OCI-LY7 (cell line): ENCODE measurements at regions not wholly inside any gene's neighbourhood (a gene's known extent, or its start where the extent isn't known, plus 50 kb on each side); places are given as distances from the start of the nearest gene placed in this dataset.

Experiments used
- BruUV-seq: library from RNA; stranded (reverse); fragments of 400-500 nt; replicated peaks from 2 replicates; lab custom pipeline; 2021; lab: Mats Ljungman, UMichigan
- CTCF ChIA-PET: fragments of 300-600 bp; sonication (Branson Sonifier 250); formaldehyde crosslinking; loops from one replicate; lab custom pipeline; 2022; ENCODE audit warnings: antibody characterized with exemption; ENCODE audit not compliant: unreplicated experiment; lab: Charles Lee
- POLR2A ChIA-PET: fragments of 300-600 bp; sonication (Branson Sonifier 250); formaldehyde crosslinking; loops from one replicate; lab custom pipeline; 2022; ENCODE audit warnings: antibody characterized with exemption; lab: Charles Lee
- DNase-seq: peaks from one replicate; pipeline ENCODE4 v3.0.0-alpha.2; 2015; ENCODE audit warnings: low spot score
- H2AFZ ChIP-seq: fragments of 200-600 bp; sonication (generic), shearing (Covaris generic); 2 replicates; pipeline ENCODE4 v1.6.1; 2014; ENCODE audit warnings: mild to moderate bottlenecking, antibody characterized with exemption, low read length, moderate library complexity
- H3K27ac ChIP-seq: fragments of 200-600 bp; sonication (generic); 2 replicates; pipeline ENCODE4 v1.5.1; 2014; ENCODE audit warnings: mixed run types, low read depth, mild to moderate bottlenecking, moderate library complexity, low read length, inconsistent platforms; ENCODE audit not compliant: poor library complexity, severe bottlenecking
- H3K36me3 ChIP-seq: fragments of 200-600 bp; sonication (generic); 2 replicates; pipeline ENCODE4 v1.6.1; 2014; ENCODE audit warnings: mild to moderate bottlenecking, antibody characterized with exemption, low read length, moderate library complexity, mixed read lengths; ENCODE audit not compliant: insufficient read depth
- H3K4me1 ChIP-seq: fragments of 200-600 bp; sonication (generic); 2 replicates; pipeline ENCODE4 v1.5.1; 2014; ENCODE audit warnings: mild to moderate bottlenecking, low read length; ENCODE audit not compliant: insufficient read depth, poor library complexity, severe bottlenecking
- H3K4me2 ChIP-seq: fragments of 200-600 bp; sonication (generic); 2 replicates; pipeline ENCODE4 v1.6.1; 2014; ENCODE audit warnings: mild to moderate bottlenecking, low read length
- H3K4me3 ChIP-seq: fragments of 200-600 bp; sonication (generic); 2 replicates; pipeline ENCODE4 v1.5.1; 2014; ENCODE audit warnings: mild to moderate bottlenecking, low read depth, low read length; ENCODE audit not compliant: poor library complexity, severe bottlenecking
- H3K79me2 ChIP-seq: fragments of 200-600 bp; sonication (generic); 2 replicates; pipeline ENCODE4 v1.6.1; 2016; ENCODE audit warnings: low read depth, mild to moderate bottlenecking, low read length, moderate library complexity, mixed read lengths; ENCODE audit not compliant: insufficient read depth
- H3K9me2 ChIP-seq: fragments of 200-600 bp; sonication (generic); 2 replicates; pipeline ENCODE4 v1.6.1; 2016; ENCODE audit warnings: mild to moderate bottlenecking, low read length, mixed read lengths; ENCODE audit not compliant: insufficient read depth
- H3K9me3 ChIP-seq: fragments of 200-600 bp; sonication (generic); 2 replicates; pipeline ENCODE4 v1.6.1; 2014; ENCODE audit warnings: mild to moderate bottlenecking, mixed run types, low read length, mixed read lengths
- H4K20me1 ChIP-seq: fragments of 200-600 bp; sonication (generic); 2 replicates; pipeline ENCODE4 v1.6.1; 2014; ENCODE audit warnings: mild to moderate bottlenecking, antibody characterized with exemption, low read length, moderate library complexity, mixed read lengths; ENCODE audit not compliant: insufficient read depth
- EZH2phosphoT487 ChIP-seq: fragments of 200-600 bp; sonication (generic); IDR thresholded peaks from 2 replicates; pipeline ENCODE4 v1.6.1; 2018; ENCODE audit warnings: low read depth, borderline replicate concordance, mild to moderate bottlenecking, mixed run types, antibody characterized with exemption, low read length, moderate library complexity, mixed read lengths
- intact Hi-C: fragments of 100-400 bp; cut with micrococcal nuclease; formaldehyde crosslinking; loops from one replicate; pipeline ENCODE4 v1.10.0; 2022; ENCODE audit not compliant: unreplicated experiment
- TF ChIP-seq, protein P1 (sequence below): fragments of 200-600 bp; sonication (generic); conservative IDR thresholded peaks from 2 replicates; pipeline ENCODE4 v1.5.1; 2014; ENCODE audit warnings: mild to moderate bottlenecking, antibody characterized with exemption, low read length, moderate library complexity, mixed read lengths

DNA sequence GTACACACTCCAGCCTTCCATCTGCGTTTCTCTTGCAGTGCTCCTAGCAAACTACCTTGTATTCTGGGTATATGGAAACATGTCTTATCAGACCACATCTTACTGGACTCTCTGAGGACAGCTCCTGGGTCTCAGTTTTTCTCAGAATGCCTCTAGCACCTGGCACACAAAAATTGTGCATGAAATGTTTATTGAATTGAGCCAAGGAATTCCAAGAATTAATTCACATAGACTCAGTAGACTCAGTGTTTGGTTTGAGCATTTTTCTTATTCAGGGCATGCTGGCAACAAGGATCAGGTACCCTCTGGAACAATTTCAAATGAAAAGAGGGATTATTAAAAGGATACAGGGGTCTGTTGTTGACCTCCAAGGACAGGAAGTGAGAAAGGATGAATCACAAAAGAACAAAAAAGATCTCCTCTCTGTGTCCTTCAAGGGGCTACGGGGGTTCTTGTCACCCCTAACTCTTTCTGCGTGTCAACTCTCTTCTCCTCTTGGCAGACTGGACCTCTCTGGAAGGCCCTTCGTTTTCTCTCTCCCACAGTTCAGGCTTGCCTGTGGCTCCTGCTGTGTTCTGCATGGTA, 270.0 kb upstream of the HES1 start:
- ChIA-PET CTCF (no interaction called here), POLR2A (interaction anchor here (0.7 to 1.1 kb wide), 2 partner anchors 24 to 40 kb away, joined by 3 read pairs; no protein-coding TSS in a partner anchor)
- Histone ChIP-seq H2AFZ (peak overlapping the region; percentile 29; the same call in 1 of the 2 replicates), H3K79me2 (no peaks in the 10 kb centered on the region), H3K36me3 (no peaks in the 10 kb centered on the region), H3K4me1 (peaks cover 63% of the 10 kb centered on the region), H3K9me2 (no peaks in the 10 kb centered on the region), H4K20me1 (no peaks in the 10 kb centered on the region), H3K4me3 (no peak overlapping the region), H3K4me2 (peak overlapping the region; percentile 90), H3K9me3 (no peaks in the 10 kb centered on the region), H3K27ac (no peak overlapping the region)
- no peak for DNase-seq
- TF ChIP-seq, protein P1, sequence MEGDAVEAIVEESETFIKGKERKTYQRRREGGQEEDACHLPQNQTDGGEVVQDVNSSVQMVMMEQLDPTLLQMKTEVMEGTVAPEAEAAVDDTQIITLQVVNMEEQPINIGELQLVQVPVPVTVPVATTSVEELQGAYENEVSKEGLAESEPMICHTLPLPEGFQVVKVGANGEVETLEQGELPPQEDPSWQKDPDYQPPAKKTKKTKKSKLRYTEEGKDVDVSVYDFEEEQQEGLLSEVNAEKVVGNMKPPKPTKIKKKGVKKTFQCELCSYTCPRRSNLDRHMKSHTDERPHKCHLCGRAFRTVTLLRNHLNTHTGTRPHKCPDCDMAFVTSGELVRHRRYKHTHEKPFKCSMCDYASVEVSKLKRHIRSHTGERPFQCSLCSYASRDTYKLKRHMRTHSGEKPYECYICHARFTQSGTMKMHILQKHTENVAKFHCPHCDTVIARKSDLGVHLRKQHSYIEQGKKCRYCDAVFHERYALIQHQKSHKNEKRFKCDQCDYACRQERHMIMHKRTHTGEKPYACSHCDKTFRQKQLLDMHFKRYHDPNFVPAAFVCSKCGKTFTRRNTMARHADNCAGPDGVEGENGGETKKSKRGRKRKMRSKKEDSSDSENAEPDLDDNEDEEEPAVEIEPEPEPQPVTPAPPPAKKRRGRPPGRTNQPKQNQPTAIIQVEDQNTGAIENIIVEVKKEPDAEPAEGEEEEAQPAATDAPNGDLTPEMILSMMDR = no peak
- TF ChIP-seq EZH2phosphoT487 = no peak
- intact Hi-C loops = loop anchor here (5.0 kb wide), 1 partner anchor 79 kb away; no protein-coding TSS in a partner anchor
- no TSS peak for BruUV-seq

DNA sequence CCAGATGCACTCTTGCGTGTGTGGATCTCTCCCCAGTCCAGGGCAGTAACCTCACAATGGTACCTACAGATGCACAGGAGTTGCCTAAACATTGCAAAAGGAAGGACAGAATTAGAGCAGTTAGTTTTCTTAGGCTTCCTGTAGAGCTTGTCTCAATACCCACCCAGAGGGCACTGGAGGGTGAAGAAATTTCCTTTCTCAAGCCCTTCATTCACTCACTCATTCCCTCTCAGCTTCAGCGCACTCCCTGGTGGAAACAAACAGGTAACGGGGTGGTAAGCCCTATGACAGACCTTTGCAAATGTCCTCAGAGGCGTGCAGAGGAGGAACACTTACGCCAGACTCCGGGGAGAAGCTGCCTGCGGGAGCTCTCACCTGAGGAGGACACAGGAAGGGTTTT, 267.4 kb upstream of the HES1 start:
- Histone ChIP-seq H3K4me1 (peaks cover 73% of the 10 kb centered on the region), H3K4me3 (peak overlapping the region; percentile 59), H3K9me3 (no peaks in the 10 kb centered on the region), H3K27ac (peak overlapping the region; percentile 89), H4K20me1 (no peaks in the 10 kb centered on the region), H2AFZ (peak overlapping the region; percentile 81; the same call in 1 of the 2 replicates), H3K36me3 (no peaks in the 10 kb centered on the region), H3K79me2 (no peaks in the 10 kb centered on the region), H3K4me2 (peak overlapping the region; percentile 90), H3K9me2 (no peaks in the 10 kb centered on the region)
- TF ChIP-seq EZH2phosphoT487 = no peak
- TF ChIP-seq, protein P1 = peak; percentile 47; the same call in 1 of the 2 replicates
- intact Hi-C loops = loop anchor here (1.0 to 5.0 kb wide), 2 partner anchors 81 to 268 kb away; partner anchors contain the start of gene HES1
- peak; percentile 91 for DNase-seq
- POLR2A ChIA-PET = interaction anchor here (0.6 to 1.2 kb wide), 6 partner anchors 12 to 262 kb away, joined by 3 to 6 read pairs (median 4); no protein-coding TSS in a partner anchor
- no TSS peak for BruUV-seq
- CTCF ChIA-PET = no interaction called here
